ENCODE measurements at regions not wholly inside any gene's neighbourhood (a gene's known extent, or its start where the extent isn't known, plus 50 kb on each side); places are given as distances from the start of the nearest gene placed in this dataset.

DNA sequence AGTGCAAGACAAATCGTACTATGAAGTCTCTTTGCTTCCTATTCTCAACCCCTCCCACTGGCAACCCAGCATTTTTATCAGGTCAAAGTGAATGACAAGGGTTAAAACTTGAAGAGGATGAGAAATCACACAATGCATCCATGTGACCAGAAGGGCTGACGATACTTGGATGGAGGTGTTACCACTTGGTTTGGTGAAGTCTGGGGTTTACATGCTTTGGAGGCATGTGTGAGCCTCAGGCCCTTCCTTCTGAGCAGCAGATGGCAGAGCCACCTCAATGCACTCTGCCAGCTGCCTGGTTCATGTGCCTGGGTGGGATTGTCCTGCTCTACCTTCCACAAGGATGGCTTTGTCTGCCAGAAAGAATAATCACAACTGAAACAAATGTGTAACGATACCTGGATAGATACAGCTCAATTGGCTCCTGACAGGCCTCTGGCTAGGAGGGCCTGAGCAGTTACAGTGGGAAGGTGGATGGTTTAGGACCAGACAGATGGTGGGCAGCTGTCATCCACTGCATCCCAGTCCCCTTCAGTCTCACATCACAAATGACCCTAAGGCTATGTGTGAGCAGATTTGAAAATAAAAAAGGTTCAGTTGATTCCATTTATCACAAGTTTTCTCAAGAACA, 51.5 kb upstream of the CNIH3 start:
- no peak overlapping the region for H3K27ac ChIP-seq
- WGBS, 2 donors = 86 to 87% methylated on average over 3 of the region's 3 CpGs
- intact Hi-C loops (cut with DNase I; ENCODE audit: low total_unique reads) = no loop called here
- no peaks in the 10 kb centered on the region for H3K4me1 ChIP-seq
- TF ChIP-seq POLR2A (IDR thresholded peaks at IDR 0.05) (no peak), CTCF (IDR thresholded peaks at IDR 0.05) (no peak)
- no peaks in the 10 kb centered on the region for H3K9me3 ChIP-seq
- no peak overlapping the region for H3K4me3 ChIP-seq
- H3K27me3 ChIP-seq = no peaks in the 10 kb centered on the region
- H3K36me3 ChIP-seq (ENCODE audit: low read depth, missing control alignments) = no peaks in the 10 kb centered on the region
- no peak for DNase-seq

- no peaks in the 10 kb centered on the region for H3K36me3 ChIP-seq (ENCODE audit: low read depth, missing control alignments)
- no peaks in the 10 kb centered on the region for H3K27me3 ChIP-seq
- H3K4me3 ChIP-seq = no peak overlapping the region
- intact Hi-C loops (cut with DNase I; ENCODE audit: low total_unique reads) = no loop called here
- TF ChIP-seq CTCF (IDR thresholded peaks at IDR 0.05) (no peak), POLR2A (IDR thresholded peaks at IDR 0.05) (no peak)
- no peak for DNase-seq
- no peaks in the 10 kb centered on the region for H3K4me1 ChIP-seq
- H3K27ac ChIP-seq = no peak overlapping the region
- no peaks in the 10 kb centered on the region for H3K9me3 ChIP-seq
- 84 to 94% methylated on average over 5 of the region's 5 CpGs for WGBS, 2 donors
Measured at GRCh38 chr1:224565186-224565585, 50.9 kb upstream of the CNIH3 start.

- Histone ChIP-seq H3K9me3 (no peaks in the 10 kb centered on the region), H3K36me3 (ENCODE audit: low read depth, missing control alignments) (no peaks in the 10 kb centered on the region), H3K4me1 (no peaks in the 10 kb centered on the region), H3K27ac (no peak overlapping the region), H3K27me3 (no peaks in the 10 kb centered on the region), H3K4me3 (no peak overlapping the region)
- TF ChIP-seq POLR2A (IDR thresholded peaks at IDR 0.05) = no peak
- no peak for TF ChIP-seq CTCF (IDR thresholded peaks at IDR 0.05)
- no peak for DNase-seq
- 76 to 78% methylated on average over 3 of the region's 3 CpGs for WGBS, 2 donors
- intact Hi-C loops (cut with DNase I; ENCODE audit: low total_unique reads) = no loop called here
Measured at GRCh38 chr1:224565611-224566406, 50.3 kb upstream of the CNIH3 start.
